ENCODE measurements at regions not wholly inside any gene's neighbourhood (a gene's known extent, or its start where the extent isn't known, plus 50 kb on each side); places are given as distances from the start of the nearest gene placed in this dataset.

GRCh38 chr4:179843370-179843769 lies 2399.8 kb upstream of the TENM3 start:
- TF ChIP-seq POLR2AphosphoS5 (IDR thresholded peaks at IDR 0.05) (no peak), CTCF (IDR thresholded peaks at IDR 0.05 in 8 of 11, conservative IDR thresholded peaks at IDR 0.05 in 3 of 11) (no peak), POLR2A (IDR thresholded peaks at IDR 0.05) (no peak)
